Fibroblast of the aortic adventitia (primary cell): ENCODE measurements at regions not wholly inside any gene's neighbourhood (a gene's known extent, or its start where the extent isn't known, plus 50 kb on each side); places are given as distances from the start of the nearest gene placed in this dataset.

Source experiments
- DNase-seq: peaks from one replicate; pipeline ENCODE4 v3.0.0-alpha.2; 2010; ENCODE audit warnings: low read depth
- H3K4me3 ChIP-seq: 2 replicates; pipeline ENCODE4 v1.5.1; 2011; ENCODE audit warnings: low read depth, mild to moderate bottlenecking, control low read depth, low read length, moderate library complexity
- TF ChIP-seq, protein P1 (sequence below): IDR thresholded peaks from 2 replicates; pipeline ENCODE4 v1.5.1; 2011; ENCODE audit warnings: mild to moderate bottlenecking, low read length, control low read depth, inconsistent platforms; ENCODE audit not compliant: insufficient read depth

DNA sequence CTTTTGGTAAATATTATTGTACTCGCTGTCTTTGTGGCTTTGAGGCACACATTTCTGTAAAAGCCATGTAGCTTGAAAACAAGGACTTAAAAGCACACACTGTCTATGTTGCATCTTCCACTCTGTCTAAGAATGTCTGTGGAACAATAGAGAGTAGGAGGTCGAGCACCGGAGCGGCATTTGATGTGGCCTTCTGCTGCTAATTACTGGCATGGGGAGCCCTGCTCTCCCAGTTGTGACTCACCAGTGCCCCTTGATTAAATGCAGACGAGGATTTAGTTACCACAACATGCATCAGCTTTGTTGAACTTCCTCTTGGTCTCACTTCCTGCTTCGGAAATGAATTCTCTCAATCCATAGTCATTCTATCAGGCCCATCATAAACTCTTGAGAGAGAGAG lies 680.7 kb upstream of the SLC35B3 start:
- H3K4me3 ChIP-seq: no peak overlapping the region
- DNase-seq: peak; percentile 56
- TF ChIP-seq, protein P1, sequence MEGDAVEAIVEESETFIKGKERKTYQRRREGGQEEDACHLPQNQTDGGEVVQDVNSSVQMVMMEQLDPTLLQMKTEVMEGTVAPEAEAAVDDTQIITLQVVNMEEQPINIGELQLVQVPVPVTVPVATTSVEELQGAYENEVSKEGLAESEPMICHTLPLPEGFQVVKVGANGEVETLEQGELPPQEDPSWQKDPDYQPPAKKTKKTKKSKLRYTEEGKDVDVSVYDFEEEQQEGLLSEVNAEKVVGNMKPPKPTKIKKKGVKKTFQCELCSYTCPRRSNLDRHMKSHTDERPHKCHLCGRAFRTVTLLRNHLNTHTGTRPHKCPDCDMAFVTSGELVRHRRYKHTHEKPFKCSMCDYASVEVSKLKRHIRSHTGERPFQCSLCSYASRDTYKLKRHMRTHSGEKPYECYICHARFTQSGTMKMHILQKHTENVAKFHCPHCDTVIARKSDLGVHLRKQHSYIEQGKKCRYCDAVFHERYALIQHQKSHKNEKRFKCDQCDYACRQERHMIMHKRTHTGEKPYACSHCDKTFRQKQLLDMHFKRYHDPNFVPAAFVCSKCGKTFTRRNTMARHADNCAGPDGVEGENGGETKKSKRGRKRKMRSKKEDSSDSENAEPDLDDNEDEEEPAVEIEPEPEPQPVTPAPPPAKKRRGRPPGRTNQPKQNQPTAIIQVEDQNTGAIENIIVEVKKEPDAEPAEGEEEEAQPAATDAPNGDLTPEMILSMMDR: no peak

DNA sequence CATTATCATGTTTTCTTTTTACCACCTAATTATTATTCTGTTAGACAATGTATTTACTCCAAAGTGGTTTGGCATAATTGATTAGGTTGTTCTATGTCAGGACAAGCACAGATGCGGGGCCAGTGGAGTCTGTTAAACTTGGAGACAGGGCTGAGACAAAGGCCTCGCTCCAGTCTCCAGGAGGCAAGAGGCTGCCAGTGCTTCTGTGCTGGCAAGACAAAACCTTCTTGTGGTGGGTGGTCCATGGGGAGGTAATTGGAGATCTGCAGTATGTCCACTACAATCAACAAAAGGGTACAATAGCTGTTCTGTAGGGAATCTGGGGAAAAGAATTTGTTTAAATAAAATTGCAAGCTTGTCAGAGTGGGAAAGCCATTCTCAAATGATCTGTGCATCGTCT lies 677.2 kb upstream of the SLC35B3 start:
- DNase-seq: no peak
- TF ChIP-seq, protein P1: no peak
- H3K4me3 ChIP-seq: no peak overlapping the region

DNA sequence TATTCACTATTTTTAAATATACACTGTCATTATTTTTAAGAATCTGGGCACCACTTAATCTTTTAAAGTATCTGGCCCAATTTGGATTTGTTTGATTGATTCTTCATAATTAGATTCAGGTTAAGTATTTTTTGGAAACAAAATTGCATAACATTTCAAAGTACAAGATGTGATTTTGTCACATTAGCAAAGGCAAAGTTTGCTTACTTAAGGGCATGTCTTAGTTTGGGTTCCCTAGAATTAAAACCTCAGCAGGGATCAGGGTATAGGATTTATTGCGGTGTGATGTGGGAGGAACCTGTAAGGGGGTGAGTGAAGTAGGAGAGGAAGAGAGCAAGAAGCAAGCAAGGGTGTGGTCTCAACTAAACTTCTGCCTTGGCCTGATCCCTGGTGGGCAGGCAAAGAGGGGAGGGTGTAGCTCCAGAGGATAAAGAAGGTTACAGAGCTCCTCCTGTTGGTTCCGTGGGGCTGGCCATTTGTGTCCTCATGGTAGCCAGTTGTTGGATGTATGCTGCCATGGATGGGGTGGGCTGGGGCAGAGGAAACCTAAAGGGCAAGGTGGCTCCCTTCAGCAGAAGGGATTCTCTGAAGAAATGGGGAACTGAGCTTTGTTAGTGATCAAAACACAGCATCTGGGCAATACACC lies 668.7 kb upstream of the SLC35B3 start:
- H3K4me3 ChIP-seq: no peak overlapping the region
- no peak for DNase-seq
- TF ChIP-seq, protein P1: no peak

DNA sequence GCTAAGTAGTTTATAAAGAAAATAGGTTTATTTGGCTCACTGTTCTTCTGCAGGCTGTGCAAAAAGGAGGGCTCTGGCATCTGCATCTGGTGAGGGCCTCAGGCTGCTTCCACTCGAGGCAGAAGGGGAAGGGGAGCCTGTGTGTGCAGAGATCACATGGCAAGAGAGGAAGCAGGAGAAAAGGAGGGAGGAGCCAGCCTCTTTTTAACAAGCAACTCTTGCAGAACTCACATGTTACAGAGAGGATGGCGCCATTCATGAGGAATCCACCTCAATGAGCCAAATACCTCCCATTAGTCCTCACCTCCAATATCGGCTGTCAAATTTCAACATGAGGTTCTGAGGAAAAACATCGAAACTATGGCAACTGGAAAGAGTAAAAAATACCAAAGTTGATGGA lies 666.6 kb upstream of the SLC35B3 start:
- no peak overlapping the region for H3K4me3 ChIP-seq
- TF ChIP-seq, protein P1: no peak
- no peak for DNase-seq

DNA sequence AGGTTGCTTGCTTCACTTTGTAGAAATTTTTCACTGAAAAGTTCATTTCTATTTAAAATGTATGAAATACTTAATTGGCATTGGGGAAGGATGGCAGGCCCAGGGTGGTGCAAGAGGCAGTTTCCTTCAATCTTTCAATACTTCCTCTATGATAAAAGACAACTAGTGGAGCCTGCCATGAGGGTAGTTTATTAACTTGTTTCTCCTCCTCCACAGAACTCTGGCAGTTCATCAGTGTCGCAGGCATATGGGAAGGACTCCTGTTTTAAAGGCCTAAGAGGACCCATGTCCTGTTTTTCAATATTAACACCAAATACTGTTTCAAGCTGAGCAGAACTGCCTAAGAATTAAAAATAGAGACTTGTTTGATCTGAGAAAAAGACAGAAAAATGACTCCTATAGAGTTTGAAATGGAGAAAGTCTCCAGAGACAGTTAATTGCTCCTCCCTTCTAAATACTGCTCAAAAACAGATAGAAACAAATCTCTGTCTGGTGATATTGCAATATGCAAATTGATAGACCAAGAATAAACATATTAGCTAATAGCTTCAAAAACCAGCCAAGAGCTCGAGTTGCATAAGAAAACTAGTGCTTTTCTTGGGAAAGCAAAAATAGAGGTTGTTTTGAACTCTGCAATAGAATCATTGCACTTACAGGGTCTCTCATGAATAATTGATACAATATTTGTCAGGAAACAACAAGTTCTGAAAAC lies 665.7 kb upstream of the SLC35B3 start:
- no peak overlapping the region for H3K4me3 ChIP-seq
- TF ChIP-seq, protein P1: no peak
- no peak for DNase-seq

DNA sequence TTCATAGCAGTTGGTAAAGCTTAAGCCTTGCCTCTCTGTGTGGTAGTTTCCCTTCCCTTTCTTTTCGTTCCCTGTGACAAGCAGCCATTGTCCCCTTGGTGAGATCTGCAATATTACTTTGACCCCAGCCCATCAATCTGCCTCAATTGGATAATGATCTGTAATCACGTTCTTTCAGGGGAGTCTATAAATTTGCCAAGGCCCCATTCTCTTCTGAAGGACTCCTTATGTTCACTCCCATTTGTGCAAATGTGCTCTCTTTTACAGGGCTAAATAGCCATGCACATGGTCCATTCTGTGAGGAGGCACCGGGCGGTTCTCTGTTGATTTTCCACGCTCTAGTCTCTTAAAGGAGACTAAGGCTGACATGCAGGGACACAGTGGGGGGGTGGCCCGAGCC lies 660.4 kb upstream of the SLC35B3 start:
- no peak for DNase-seq
- TF ChIP-seq, protein P1: no peak
- no peak overlapping the region for H3K4me3 ChIP-seq
